Embryonic facial prominence (tissue), 1 donor: ENCODE measurements at regions not wholly inside any gene's neighbourhood (a gene's known extent, or its start where the extent isn't known, plus 50 kb on each side); places are given as distances from the start of the nearest gene placed in this dataset.
A peak's percentile ranks its signal among the peaks of the same experiment; 100 is the strongest.

Source experiments
- DNase-seq: peaks from one replicate; pipeline ENCODE4 v3.0.0-alpha.2; 2016; ENCODE audit errors: extremely low spot score

- no peak for DNase-seq
Measured at GRCh38 chr1:198472997-198473396, 67.5 kb downstream of the ATP6V1G3 start.

- no peak for DNase-seq
Measured at GRCh38 chr1:198472119-198472518, 68.4 kb downstream of the ATP6V1G3 start.

GRCh38 chr1:198467907-198468306 is 72.6 kb downstream of the ATP6V1G3 start:
- no peak for DNase-seq

GRCh38 chr1:198467342-198467741 is 73.1 kb downstream of the ATP6V1G3 start:
- DNase-seq = no peak

GRCh38 chr1:198465201-198466144 is 75.0 kb downstream of the ATP6V1G3 start:
- DNase-seq = peak; percentile 45

- no peak for DNase-seq
Measured at GRCh38 chr1:198463709-198464108, 76.8 kb downstream of the ATP6V1G3 start.

GRCh38 chr1:198462365-198463019 is 78.0 kb downstream of the ATP6V1G3 start:
- DNase-seq = no peak

- DNase-seq = no peak
Measured at GRCh38 chr1:198455966-198456365, 84.5 kb downstream of the ATP6V1G3 start.

GRCh38 chr1:198449727-198450433 is 90.6 kb downstream of the ATP6V1G3 start:
- DNase-seq = no peak

- DNase-seq = no peak
Measured at GRCh38 chr1:198449261-198449660, 91.2 kb downstream of the ATP6V1G3 start.

- no peak for DNase-seq
Measured at GRCh38 chr1:198447468-198447867, 93.0 kb downstream of the ATP6V1G3 start.

- no peak for DNase-seq
Measured at GRCh38 chr1:198445872-198446271, 94.6 kb downstream of the ATP6V1G3 start.

- DNase-seq = no peak
Measured at GRCh38 chr1:198444792-198445191, 95.7 kb downstream of the ATP6V1G3 start.

GRCh38 chr1:198443365-198444233 is 96.9 kb downstream of the ATP6V1G3 start:
- DNase-seq = no peak

- DNase-seq = no peak
Measured at GRCh38 chr1:198440842-198441241, 99.6 kb downstream of the ATP6V1G3 start.

GRCh38 chr1:198437332-198437731 is 103.1 kb downstream of the ATP6V1G3 start:
- no peak for DNase-seq

GRCh38 chr1:198436276-198436675 is 104.2 kb downstream of the ATP6V1G3 start:
- DNase-seq = no peak

- no peak for DNase-seq
Measured at GRCh38 chr1:198435056-198435455, 105.4 kb downstream of the ATP6V1G3 start.

- DNase-seq = no peak
Measured at GRCh38 chr1:198424441-198424840, 116.0 kb downstream of the ATP6V1G3 start.

GRCh38 chr1:198423673-198424072 is 116.8 kb downstream of the ATP6V1G3 start:
- DNase-seq = no peak

GRCh38 chr1:198417039-198417438 is 123.4 kb downstream of the ATP6V1G3 start:
- no peak for DNase-seq
